GM12878 (cell line): ENCODE measurements at regions not wholly inside any gene's neighbourhood (a gene's known extent, or its start where the extent isn't known, plus 50 kb on each side); places are given as distances from the start of the nearest gene placed in this dataset.

Experiments used
- ATAC-seq: fragments of 200-7000 bp; cut with Tn5 transposase; 3 replicates; pipeline ENCODE4 v1.9.1; 2020; ENCODE audit warnings: mild to moderate bottlenecking, moderate library complexity
- BruUV-seq: library from RNA; stranded (reverse); fragments of 400-500 nt; replicated peaks from 2 replicates; lab custom pipeline; 2021; lab: Mats Ljungman, UMichigan
- CTCF ChIA-PET: fragments of 300-600 bp; sonication (Branson Sonifier 250); formaldehyde crosslinking; extraction: SDS; loops from one replicate; lab custom pipeline; 2021; ENCODE audit warnings: inconsistent platforms; lab: Yijun Ruan, JAX
- POLR2A ChIA-PET: fragments of 350-600 bp; formaldehyde crosslinking; extraction: SDS; loops from one replicate; lab custom pipeline; 2021; ENCODE audit warnings: inconsistent platforms; lab: Charles Lee
- RAD21 ChIA-PET: fragments of 300-600 bp; sonication (Branson Sonifier 250); formaldehyde crosslinking; loops from one replicate; lab custom pipeline; 2023; ENCODE audit warnings: antibody characterized with exemption; ENCODE audit not compliant: unreplicated experiment; lab: Charles Lee
- SMC1A ChIA-PET: fragments of 300-600 bp; sonication (Branson Sonifier 250); formaldehyde crosslinking; loops from one replicate; lab custom pipeline; 2023; ENCODE audit not compliant: unreplicated experiment, uncharacterized antibody; lab: Charles Lee
- DNase-seq: peaks from one replicate; pipeline ENCODE4 v3.0.0-alpha.2; 2011; ENCODE audit warnings: low read depth, low spot score
- FAIRE-seq: peaks from 3 replicates; lab custom pipeline; 2011; peaks lifted over from hg19 to GRCh38; lab: Jason Lieb, UNC
- H2AFZ ChIP-seq: 2 replicates; pipeline ENCODE4 v1.6.0; 2011; ENCODE audit warnings: low read depth, low read length, control low read depth; ENCODE audit not compliant: control insufficient read depth
- H3K27ac ChIP-seq: 2 replicates; pipeline ENCODE4 v1.5.1; 2011; ENCODE audit warnings: control low read depth; ENCODE audit not compliant: control insufficient read depth, insufficient read depth
- H3K27me3 ChIP-seq, 2 experiments: replicated peaks in 1 of 2; 2 replicates each; pipeline versions ENCODE4 v1.6.0 to v1.6.1; 2011; ENCODE audit warnings: low read length in 1 of 2; ENCODE audit not compliant: control insufficient read depth in 2 of 2, insufficient read depth in 2 of 2
- H3K36me3 ChIP-seq, 2 experiments: 2 replicates each; pipeline ENCODE4 v1.5.1; 2011; ENCODE audit warnings: low read length in 1 of 2; ENCODE audit not compliant: control insufficient read depth in 2 of 2, insufficient read depth in 2 of 2
- H3K4me1 ChIP-seq: 2 replicates; pipeline ENCODE4 v1.6.1; 2011; ENCODE audit warnings: mild to moderate bottlenecking, low read length, moderate library complexity, mixed read lengths; ENCODE audit not compliant: control insufficient read depth, insufficient read depth
- H3K4me2 ChIP-seq: 2 replicates; pipeline ENCODE4 v1.6.0; 2011; ENCODE audit warnings: control low read depth; ENCODE audit not compliant: control insufficient read depth, insufficient read depth
- H3K4me3 ChIP-seq: fragments of 200-600 bp; sonication (generic); 2 replicates; pipeline ENCODE4 v1.5.1; 2016
- H3K79me2 ChIP-seq: 2 replicates; pipeline ENCODE4 v1.6.0; 2011; ENCODE audit warnings: low read length; ENCODE audit not compliant: control insufficient read depth, insufficient read depth
- H3K9ac ChIP-seq: 2 replicates; pipeline ENCODE4 v1.8.0; 2011; ENCODE audit warnings: low read length, control low read depth, mixed read lengths; ENCODE audit not compliant: control insufficient read depth, insufficient read depth
- H3K9me3 ChIP-seq: replicated peaks from 3 replicates; pipeline ENCODE4 v1.5.1; 2011; ENCODE audit warnings: mild to moderate bottlenecking, low read length; ENCODE audit not compliant: control insufficient read depth, insufficient read depth
- H4K20me1 ChIP-seq: 2 replicates; pipeline ENCODE4 v1.6.0; 2011; ENCODE audit not compliant: control insufficient read depth, insufficient read depth
- BHLHE40 ChIP-seq, 2 experiments: fragments of 450-650 bp in 1 of 2; IDR thresholded peaks; 2 replicates each; pipeline ENCODE4 v1.6.1; 2011 to 2017; ENCODE audit warnings: low read depth in 2 of 2, borderline replicate concordance in 1 of 2, improper control_type of control experiment in 1 of 2, low read length in 1 of 2, mild to moderate bottlenecking in 1 of 2
- CEBPB ChIP-seq, 2 experiments: fragments of 150-350 bp in 1 of 2; IDR thresholded peaks; 2 replicates each; pipeline ENCODE4 v1.6.1; 2012 to 2014; ENCODE audit warnings: low read depth in 2 of 2, low read length in 2 of 2, borderline replicate concordance in 1 of 2, inconsistent platforms in 1 of 2
- CHD4 ChIP-seq: fragments of 200-600 bp; sonication (generic); IDR thresholded peaks from 2 replicates; pipeline ENCODE4 v1.6.1; 2016; ENCODE audit warnings: mild to moderate bottlenecking
- ELK1 ChIP-seq: IDR thresholded peaks from 2 replicates; pipeline ENCODE4 v1.6.1; 2012; ENCODE audit warnings: low read depth, low read length, improper control_type of control experiment
- ESRRA ChIP-seq: IDR thresholded peaks from 2 replicates; pipeline ENCODE4 v1.6.1; 2012; ENCODE audit warnings: mild to moderate bottlenecking, low read length, improper control_type of control experiment
- ETV6 ChIP-seq, 2 experiments: fragments of 450-650 bp in 1 of 2; IDR thresholded peaks in 1 of 2; conservative IDR thresholded peaks in 1 of 2; 2 replicates each; pipeline ENCODE4 v1.6.1; 2014; ENCODE audit warnings: antibody characterized with exemption in 1 of 2, borderline replicate concordance in 1 of 2, low read depth in 1 of 2, mild to moderate bottlenecking in 1 of 2, moderate library complexity in 1 of 2
- FOXM1 ChIP-seq: IDR thresholded peaks from 2 replicates; pipeline ENCODE4 v1.6.1; 2012; ENCODE audit warnings: low read depth, mild to moderate bottlenecking, inconsistent platforms, low read length, moderate library complexity
- IKZF2 ChIP-seq, 2 experiments: fragments of 450-650 bp; IDR thresholded peaks; 2 replicates each; pipeline ENCODE4 v1.6.1; 2017; ENCODE audit warnings: mild to moderate bottlenecking in 2 of 2, moderate library complexity in 2 of 2
- MYC ChIP-seq: IDR thresholded peaks from 2 replicates; pipeline ENCODE4 v1.6.1; 2011; ENCODE audit warnings: mild to moderate bottlenecking, low read length, moderate library complexity, inconsistent platforms; ENCODE audit not compliant: insufficient read depth, insufficient replicate concordance, insufficient read length, severe bottlenecking
- PAX5 ChIP-seq: IDR thresholded peaks from 2 replicates; pipeline ENCODE4 v1.6.1; 2011; ENCODE audit warnings: low read depth, low read length, borderline replicate concordance
- SREBF1 ChIP-seq: IDR thresholded peaks from 2 replicates; pipeline ENCODE4 v1.6.1; 2012; ENCODE audit warnings: mild to moderate bottlenecking, low read length
- TCF3 ChIP-seq: IDR thresholded peaks from 2 replicates; pipeline ENCODE4 v1.6.1; 2012; ENCODE audit warnings: low read depth, mild to moderate bottlenecking, low read length, borderline replicate concordance; ENCODE audit not compliant: insufficient read depth
- ZNF274 ChIP-seq: IDR thresholded peaks from one replicate; pipeline ENCODE4 v1.8.0; 2011; ENCODE audit not compliant: insufficient read length, insufficient read depth
- WGBS: methylation state at CpG from one replicate; pipeline ENCODE4 v1.1.6; 2016; ENCODE audit warnings: low lambda C conversion rate; ENCODE audit not compliant: insufficient replicate concordance, insufficient coverage; ENCODE audit errors: missing lambda C conversion rate; 5-methylcytosine and 5-hydroxymethylcytosine counted together
- in situ Hi-C: fragments of 300-500 bp; cut with MboI; formaldehyde crosslinking; loops from 9 replicates; pipeline ENCODE4 v1.14.3; 2018; ENCODE audit warnings: mixed read lengths
- intact Hi-C: fragments of 100-400 bp; cut with micrococcal nuclease; formaldehyde crosslinking; loops from one replicate; pipeline ENCODE4 v1.14.2; 2022; ENCODE audit not compliant: unreplicated experiment
- TF ChIP-seq, protein P1 (sequence below): fragments of 450-650 bp; IDR thresholded peaks from 2 replicates; pipeline ENCODE4 v1.6.1; 2017; ENCODE audit warnings: borderline replicate concordance
- TF ChIP-seq, protein P2 (sequence below): IDR thresholded peaks from 2 replicates; pipeline ENCODE4 v1.6.1; 2011; ENCODE audit warnings: low read depth, mild to moderate bottlenecking, low read length, moderate library complexity, borderline replicate concordance; ENCODE audit errors: extremely low read depth

DNA sequence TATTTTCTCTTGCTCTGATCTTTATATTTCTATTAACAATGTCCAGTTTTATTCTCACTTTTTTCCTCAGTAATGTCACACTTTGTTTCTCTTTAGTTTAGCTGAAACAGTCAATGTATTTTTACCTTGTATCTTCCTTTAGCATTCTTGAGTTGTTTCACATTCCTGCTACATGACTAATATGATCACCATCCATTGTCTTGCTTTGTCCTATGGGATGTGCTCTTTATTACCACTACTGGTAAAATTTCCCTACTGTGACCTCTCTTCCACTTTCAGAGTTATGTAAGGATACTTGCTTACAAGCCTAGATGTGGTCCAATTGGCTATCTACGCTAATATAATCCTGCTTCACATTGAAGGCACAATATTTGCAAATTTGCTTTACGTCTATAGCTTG lies 457.9 kb downstream of the PIK3C3 start:
- Histone ChIP-seq H3K27ac (no peak overlapping the region), H2AFZ (no peak overlapping the region), H3K4me1 (no peaks in the 10 kb centered on the region), H3K9ac (no peak overlapping the region), H3K27me3 (no peaks in the 10 kb centered on the region), H4K20me1 (no peaks in the 10 kb centered on the region), H3K9me3 (no peaks in the 10 kb centered on the region; the same call in 2 of the 3 replicates), H3K4me3 (no peak overlapping the region), H3K79me2 (no peaks in the 10 kb centered on the region), H3K36me3 (no peaks in the 10 kb centered on the region), H3K4me2 (no peak overlapping the region)
- no TSS peak for BruUV-seq
- intact Hi-C loops: no loop called here
- no peak for ATAC-seq
- DNase-seq: no peak
- no peak for FAIRE-seq
- ChIA-PET CTCF (no interaction called here), RAD21 (no interaction called here), SMC1A (interaction anchor here (1.0 kb wide), 1 partner anchor 298 kb away, joined by 3 read pairs; no protein-coding TSS in a partner anchor), POLR2A (no interaction called here)
- 21% methylated on average over 2 of the region's 2 CpGs for WGBS
- in situ Hi-C loops: no loop called here
- TF ChIP-seq CHD4 (no peak), SREBF1 (no peak), TCF3 (no peak), PAX5 (no peak), ESRRA (no peak), MYC (no peak), FOXM1 (no peak), ELK1 (no peak), ETV6 (conservative IDR thresholded peaks at IDR 0.05 in 1 of 2, IDR thresholded peaks at IDR 0.05 in 1 of 2; ENCODE audit: borderline replicate concordance in 1 of 2, low read depth in 1 of 2) (no peak), CEBPB (IDR thresholded peaks at IDR 0.05; ENCODE audit: borderline replicate concordance in 1 of 2, low read depth in 2 of 2, low read length in 2 of 2) (no peak), ZNF274 (no peak), BHLHE40 (IDR thresholded peaks at IDR 0.05; ENCODE audit: borderline replicate concordance in 1 of 2, low read depth in 2 of 2, low read length in 1 of 2) (no peak), IKZF2 (IDR thresholded peaks at IDR 0.05) (no peak)
- TF ChIP-seq, protein P1, sequence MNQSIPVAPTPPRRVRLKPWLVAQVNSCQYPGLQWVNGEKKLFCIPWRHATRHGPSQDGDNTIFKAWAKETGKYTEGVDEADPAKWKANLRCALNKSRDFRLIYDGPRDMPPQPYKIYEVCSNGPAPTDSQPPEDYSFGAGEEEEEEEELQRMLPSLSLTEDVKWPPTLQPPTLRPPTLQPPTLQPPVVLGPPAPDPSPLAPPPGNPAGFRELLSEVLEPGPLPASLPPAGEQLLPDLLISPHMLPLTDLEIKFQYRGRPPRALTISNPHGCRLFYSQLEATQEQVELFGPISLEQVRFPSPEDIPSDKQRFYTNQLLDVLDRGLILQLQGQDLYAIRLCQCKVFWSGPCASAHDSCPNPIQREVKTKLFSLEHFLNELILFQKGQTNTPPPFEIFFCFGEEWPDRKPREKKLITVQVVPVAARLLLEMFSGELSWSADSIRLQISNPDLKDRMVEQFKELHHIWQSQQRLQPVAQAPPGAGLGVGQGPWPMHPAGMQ: no peak
- TF ChIP-seq, protein P2, sequence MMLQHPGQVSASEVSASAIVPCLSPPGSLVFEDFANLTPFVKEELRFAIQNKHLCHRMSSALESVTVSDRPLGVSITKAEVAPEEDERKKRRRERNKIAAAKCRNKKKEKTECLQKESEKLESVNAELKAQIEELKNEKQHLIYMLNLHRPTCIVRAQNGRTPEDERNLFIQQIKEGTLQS: no peak
